HEK293 (cell line): ENCODE measurements at regions not wholly inside any gene's neighbourhood (a gene's known extent, or its start where the extent isn't known, plus 50 kb on each side); places are given as distances from the start of the nearest gene placed in this dataset.

Experiments
- CTCF ChIA-PET: fragments of 350-600 bp; formaldehyde crosslinking; extraction: SDS; loops from one replicate; lab custom pipeline; 2021; ENCODE audit warnings: antibody characterized with exemption; lab: Yijun Ruan, JAX
- POLR2A ChIA-PET: fragments of 300-600 bp; formaldehyde crosslinking; extraction: SDS; loops from one replicate; lab custom pipeline; 2020; ENCODE audit warnings: antibody characterized with exemption, inconsistent platforms; lab: Yijun Ruan, JAX
- H3K27ac ChIP-seq: fragments of 200-500 bp; sonication (Bioruptor generic); 2 replicates; pipeline ENCODE4 v1.5.1; 2014; ENCODE audit warnings: low read depth, low read length, control low read depth, inconsistent platforms; ENCODE audit errors: extremely low read depth
- H3K36me3 ChIP-seq, 2 experiments: fragments of 200-500 bp in 1 of 2; sonication (Bioruptor generic) in 1 of 2; 1 replicate in 1 of 2; 2 replicates in 1 of 2; pipeline ENCODE4 v1.5.1; 2014 to 2017; ENCODE audit warnings: inconsistent platforms in 2 of 2, low read length in 2 of 2; ENCODE audit not compliant: control insufficient read depth in 2 of 2, insufficient read depth in 1 of 2
- H3K4me1 ChIP-seq: fragments of 200-500 bp; sonication (Bioruptor generic); 2 replicates; pipeline ENCODE4 v1.5.1; 2014; ENCODE audit warnings: mild to moderate bottlenecking, low read length, inconsistent platforms; ENCODE audit not compliant: control insufficient read depth, insufficient read depth
- H3K4me3 ChIP-seq: 2 replicates; pipeline ENCODE4 v1.5.1; 2011; ENCODE audit warnings: low read depth, mild to moderate bottlenecking, control low read depth, low read length, moderate library complexity
- H3K9me3 ChIP-seq: fragments of 200-500 bp; sonication (Bioruptor generic); 2 replicates; pipeline ENCODE4 v1.5.1; 2014; ENCODE audit warnings: low read depth, low read length, inconsistent platforms; ENCODE audit not compliant: control insufficient read depth, insufficient read depth
- GLIS1 ChIP-seq: fragments of 450-650 bp; formaldehyde crosslinking; IDR thresholded peaks from 2 replicates; pipeline ENCODE4 v1.5.1; 2016; ENCODE audit warnings: missing biosample characterization, missing genetic modification characterization
- KLF1 ChIP-seq: fragments of 450-650 bp; formaldehyde crosslinking; IDR thresholded peaks from 2 replicates; pipeline ENCODE4 v1.5.1; 2016; ENCODE audit warnings: missing biosample characterization, missing genetic modification characterization
- KLF10 ChIP-seq: fragments of 450-650 bp; IDR thresholded peaks from 2 replicates; pipeline ENCODE4 v1.5.1; 2018; ENCODE audit warnings: missing biosample characterization, mild to moderate bottlenecking, missing genetic modification characterization
- SCRT1 ChIP-seq: fragments of 450-650 bp; formaldehyde crosslinking; IDR thresholded peaks from 2 replicates; pipeline ENCODE4 v1.5.1; 2016; ENCODE audit warnings: missing biosample characterization, missing genetic modification characterization, borderline replicate concordance
- SP2 ChIP-seq: fragments of 450-650 bp; formaldehyde crosslinking; IDR thresholded peaks from 2 replicates; pipeline ENCODE4 v1.5.1; 2016; ENCODE audit warnings: missing biosample characterization, missing genetic modification characterization
- TCF7L2 ChIP-seq: IDR thresholded peaks from 2 replicates; pipeline ENCODE4 v1.6.1; 2011; ENCODE audit warnings: low read depth, mild to moderate bottlenecking, inconsistent platforms, low read length, moderate library complexity, borderline replicate concordance
- ZBTB48 ChIP-seq: fragments of 450-650 bp; formaldehyde crosslinking; IDR thresholded peaks from 2 replicates; pipeline ENCODE4 v1.5.1; 2016; ENCODE audit warnings: missing biosample characterization, missing genetic modification characterization
- ZNF138 ChIP-seq: fragments of 450-650 bp; formaldehyde crosslinking; IDR thresholded peaks from 2 replicates; pipeline ENCODE4 v1.5.1; 2016; ENCODE audit warnings: missing biosample characterization, missing genetic modification characterization, borderline replicate concordance
- ZNF140 ChIP-seq: fragments of 450-650 bp; formaldehyde crosslinking; IDR thresholded peaks from 2 replicates; pipeline ENCODE4 v1.5.1; 2016; ENCODE audit warnings: missing biosample characterization, missing genetic modification characterization
- ZNF16 ChIP-seq: fragments of 450-650 bp; formaldehyde crosslinking; IDR thresholded peaks from 2 replicates; pipeline ENCODE4 v1.5.1; 2016; ENCODE audit warnings: low read depth, missing biosample characterization, missing genetic modification characterization
- ZNF174 ChIP-seq: fragments of 450-650 bp; formaldehyde crosslinking; IDR thresholded peaks from 2 replicates; pipeline ENCODE4 v1.5.0; 2017; ENCODE audit warnings: missing biosample characterization, mild to moderate bottlenecking, missing genetic modification characterization
- ZNF2 ChIP-seq: fragments of 450-650 bp; formaldehyde crosslinking; IDR thresholded peaks from 2 replicates; pipeline ENCODE4 v1.5.1; 2016; ENCODE audit warnings: missing biosample characterization, missing genetic modification characterization
- ZNF221 ChIP-seq: fragments of 450-650 bp; formaldehyde crosslinking; IDR thresholded peaks from 2 replicates; pipeline ENCODE4 v1.5.1; 2017; ENCODE audit warnings: missing biosample characterization, missing genetic modification characterization, borderline replicate concordance
- ZNF248 ChIP-seq: fragments of 450-650 bp; formaldehyde crosslinking; IDR thresholded peaks from 2 replicates; pipeline ENCODE4 v1.5.1; 2017; ENCODE audit warnings: missing biosample characterization, missing genetic modification characterization
- ZNF404 ChIP-seq: fragments of 450-650 bp; formaldehyde crosslinking; IDR thresholded peaks from 2 replicates; pipeline ENCODE4 v1.5.1; 2017; ENCODE audit warnings: missing biosample characterization, missing genetic modification characterization
- ZNF433 ChIP-seq: fragments of 450-650 bp; formaldehyde crosslinking; IDR thresholded peaks from 2 replicates; pipeline ENCODE4 v1.5.1; 2016; ENCODE audit warnings: missing biosample characterization, missing genetic modification characterization, low read depth
- ZNF610 ChIP-seq: fragments of 450-650 bp; formaldehyde crosslinking; IDR thresholded peaks from 2 replicates; pipeline ENCODE4 v1.5.1; 2016; ENCODE audit warnings: missing biosample characterization, missing genetic modification characterization, borderline replicate concordance
- ZNF677 ChIP-seq: fragments of 450-650 bp; IDR thresholded peaks from 2 replicates; pipeline ENCODE4 v1.5.0; 2018; ENCODE audit warnings: missing biosample characterization, mild to moderate bottlenecking, missing genetic modification characterization, moderate library complexity
- ZSCAN23 ChIP-seq: fragments of 450-650 bp; formaldehyde crosslinking; IDR thresholded peaks from 2 replicates; pipeline ENCODE4 v1.5.1; 2016; ENCODE audit warnings: missing biosample characterization, missing genetic modification characterization
- TF ChIP-seq, protein P1 (sequence below): fragments of 450-650 bp; formaldehyde crosslinking; IDR thresholded peaks from 2 replicates; pipeline ENCODE4 v1.5.1; 2016; ENCODE audit warnings: missing biosample characterization, missing genetic modification characterization
- TF ChIP-seq, protein P2 (sequence below): fragments of 450-650 bp; formaldehyde crosslinking; IDR thresholded peaks from 2 replicates; pipeline ENCODE4 v1.5.1; 2017; ENCODE audit warnings: missing biosample characterization, missing genetic modification characterization
- TF ChIP-seq, protein P3 (sequence below): fragments of 450-650 bp; formaldehyde crosslinking; IDR thresholded peaks from 2 replicates; pipeline ENCODE4 v1.5.1; 2016; ENCODE audit warnings: missing biosample characterization, missing genetic modification characterization

DNA sequence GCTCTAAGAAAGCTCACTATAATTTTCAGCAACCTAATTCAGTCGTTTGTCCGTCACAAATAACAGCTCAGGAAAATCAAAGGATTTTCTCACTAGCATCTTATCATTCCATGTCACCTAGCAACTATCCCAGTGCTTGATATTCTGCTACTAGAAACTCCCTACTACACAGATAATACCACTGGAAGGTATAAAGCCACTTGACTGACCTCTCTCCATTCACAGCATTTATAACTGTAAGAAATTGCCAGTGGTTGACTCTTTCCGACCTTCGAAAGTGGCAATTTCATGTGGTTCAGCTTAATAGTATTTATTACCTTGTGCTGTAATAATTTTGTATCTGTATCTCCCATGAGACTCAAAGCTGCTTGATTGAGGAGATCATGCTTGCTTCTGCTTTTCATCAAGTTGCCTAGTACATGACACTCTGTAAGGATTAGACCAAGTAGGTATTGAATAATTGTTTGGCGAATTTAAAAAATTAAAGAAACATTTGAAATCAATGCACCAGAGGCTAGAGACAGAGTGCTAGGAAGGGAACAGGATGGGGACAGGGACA lies 79.6 kb upstream of the TACR1 start:
- no peaks in the 10 kb centered on the region for H3K36me3 ChIP-seq
- ChIA-PET POLR2A (no interaction called here), CTCF (interaction anchor here (0.6 kb wide), 1 partner anchor 359 kb away, joined by 3 read pairs; no protein-coding TSS in a partner anchor)
- H3K4me1 ChIP-seq, result no peaks in the 10 kb centered on the region
- H3K9me3 ChIP-seq, result no peaks in the 10 kb centered on the region
- H3K4me3 ChIP-seq, result no peak overlapping the region
- TF ChIP-seq SCRT1 (tag by site-specific recombination) (no peak), ZNF138 (no peak), ZNF404 (no peak), SP2 (tag by site-specific recombination) (no peak), ZNF677 (tag by site-specific recombination) (no peak), KLF10 (tag by site-specific recombination) (no peak), ZNF221 (tag by site-specific recombination) (no peak), ZSCAN23 (no peak), ZNF248 (tag by site-specific recombination) (no peak), ZNF433 (tag by site-specific recombination) (no peak), GLIS1 (tag by site-specific recombination) (no peak), TCF7L2 (no peak), ZNF140 (tag by site-specific recombination) (no peak), ZNF610 (tag by site-specific recombination) (no peak), ZNF2 (tag by site-specific recombination) (no peak)
- TF ChIP-seq, protein P1, sequence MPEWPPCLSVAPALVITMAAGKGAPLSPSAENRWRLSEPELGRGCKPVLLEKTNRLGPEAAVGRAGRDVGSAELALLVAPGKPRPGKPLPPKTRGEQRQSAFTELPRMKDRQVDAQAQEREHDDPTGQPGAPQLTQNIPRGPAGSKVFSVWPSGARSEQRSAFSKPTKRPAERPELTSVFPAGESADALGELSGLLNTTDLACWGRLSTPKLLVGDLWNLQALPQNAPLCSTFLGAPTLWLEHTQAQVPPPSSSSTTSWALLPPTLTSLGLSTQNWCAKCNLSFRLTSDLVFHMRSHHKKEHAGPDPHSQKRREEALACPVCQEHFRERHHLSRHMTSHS, result no peak
- TF ChIP-seq, protein P2, sequence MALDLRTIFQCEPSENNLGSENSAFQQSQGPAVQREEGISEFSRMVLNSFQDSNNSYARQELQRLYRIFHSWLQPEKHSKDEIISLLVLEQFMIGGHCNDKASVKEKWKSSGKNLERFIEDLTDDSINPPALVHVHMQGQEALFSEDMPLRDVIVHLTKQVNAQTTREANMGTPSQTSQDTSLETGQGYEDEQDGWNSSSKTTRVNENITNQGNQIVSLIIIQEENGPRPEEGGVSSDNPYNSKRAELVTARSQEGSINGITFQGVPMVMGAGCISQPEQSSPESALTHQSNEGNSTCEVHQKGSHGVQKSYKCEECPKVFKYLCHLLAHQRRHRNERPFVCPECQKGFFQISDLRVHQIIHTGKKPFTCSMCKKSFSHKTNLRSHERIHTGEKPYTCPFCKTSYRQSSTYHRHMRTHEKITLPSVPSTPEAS (tag by site-specific recombination), result no peak
- TF ChIP-seq, all 188 proteins: peak for 0
- H3K27ac ChIP-seq, result no peak overlapping the region

DNA sequence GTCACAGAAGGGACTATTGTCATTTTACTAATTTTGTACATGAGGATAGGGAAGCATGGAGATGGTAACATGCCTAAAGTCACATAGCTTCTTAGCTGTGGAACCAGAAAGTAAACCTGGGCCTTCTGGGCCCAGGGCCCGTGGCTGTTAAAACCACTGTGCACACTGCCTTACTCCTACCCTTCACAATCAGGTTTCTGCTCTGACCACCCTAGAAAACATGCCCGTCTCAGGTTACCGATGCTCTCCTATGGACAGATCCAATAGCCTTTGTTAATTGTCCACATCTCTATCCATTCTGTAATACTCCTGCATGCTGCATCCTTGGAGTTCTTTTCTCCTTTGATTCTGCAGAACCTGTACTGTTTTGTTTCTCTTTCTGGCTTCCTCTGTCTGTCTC lies 79.0 kb upstream of the TACR1 start:
- Histone ChIP-seq H3K4me1 (no peaks in the 10 kb centered on the region), H3K4me3 (no peak overlapping the region), H3K9me3 (no peaks in the 10 kb centered on the region), H3K36me3 (no peaks in the 10 kb centered on the region), H3K27ac (no peak overlapping the region)
- ChIA-PET POLR2A (no interaction called here), CTCF (interaction anchor here (0.6 kb wide), 1 partner anchor 358 kb away, joined by 3 read pairs; no protein-coding TSS in a partner anchor)
- TF ChIP-seq, protein P3, sequence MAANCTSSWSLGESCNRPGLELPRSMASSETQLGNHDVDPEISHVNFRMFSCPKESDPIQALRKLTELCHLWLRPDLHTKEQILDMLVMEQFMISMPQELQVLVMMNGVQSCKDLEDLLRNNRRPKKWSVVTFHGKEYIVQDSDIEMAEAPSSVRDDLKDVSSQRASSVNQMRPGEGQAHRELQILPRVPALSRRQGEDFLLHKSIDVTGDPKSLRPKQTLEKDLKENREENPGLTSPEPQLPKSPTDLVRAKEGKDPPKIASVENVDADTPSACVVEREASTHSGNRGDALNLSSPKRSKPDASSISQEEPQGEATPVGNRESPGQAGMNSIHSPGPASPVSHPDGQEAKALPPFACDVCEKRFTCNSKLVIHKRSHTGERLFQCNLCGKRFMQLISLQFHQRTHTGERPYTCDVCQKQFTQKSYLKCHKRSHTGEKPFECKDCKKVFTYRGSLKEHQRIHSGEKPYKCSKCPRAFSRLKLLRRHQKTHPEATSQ (tag by site-specific recombination), result no peak
- TF ChIP-seq ZNF16 (tag by site-specific recombination), result no peak
- no peak for TF ChIP-seq ZBTB48
- no peak for TF ChIP-seq KLF1 (tag by site-specific recombination)
- TF ChIP-seq ZNF174 (tag by site-specific recombination), result no peak
